Epithelial cell of esophagus (primary cell): ENCODE measurements at regions not wholly inside any gene's neighbourhood (a gene's known extent, or its start where the extent isn't known, plus 50 kb on each side); places are given as distances from the start of the nearest gene placed in this dataset.

Experiments used
- DNase-seq: peaks from one replicate; pipeline ENCODE4 v3.0.0; 2010; ENCODE audit warnings: low read depth
- H3K4me3 ChIP-seq: 2 replicates; pipeline ENCODE4 v1.5.1; 2011; ENCODE audit warnings: mild to moderate bottlenecking, low read length, control low read depth
- CTCF ChIP-seq: IDR thresholded peaks from 2 replicates; pipeline ENCODE4 v1.5.1; 2011; ENCODE audit warnings: low read depth, mild to moderate bottlenecking, low read length, control low read depth, inconsistent platforms; ENCODE audit not compliant: insufficient read depth; ENCODE audit errors: missing control alignments

GRCh38 chr1:187185389-187185788 is 356.6 kb downstream of the PLA2G4A start:
- no peak for DNase-seq
- TF ChIP-seq CTCF, result no peak

GRCh38 chr1:187197685-187198084 is 368.9 kb downstream of the PLA2G4A start:
- no peak overlapping the region for H3K4me3 ChIP-seq
- no peak for TF ChIP-seq CTCF
- DNase-seq, result no peak

More at GRCh38 chr1:187185389-187185788, 356.6 kb downstream of the PLA2G4A start:
- H3K4me3 ChIP-seq, result no peak overlapping the region

GRCh38 chr1:187203257-187203656 is 374.5 kb downstream of the PLA2G4A start:
- no peak for TF ChIP-seq CTCF
- H3K4me3 ChIP-seq, result no peak overlapping the region
- peak; percentile 78 for DNase-seq

GRCh38 chr1:187212377-187212776 is 383.6 kb downstream of the PLA2G4A start:
- no peak for DNase-seq
- H3K4me3 ChIP-seq, result no peak overlapping the region
- TF ChIP-seq CTCF, result no peak

DNA sequence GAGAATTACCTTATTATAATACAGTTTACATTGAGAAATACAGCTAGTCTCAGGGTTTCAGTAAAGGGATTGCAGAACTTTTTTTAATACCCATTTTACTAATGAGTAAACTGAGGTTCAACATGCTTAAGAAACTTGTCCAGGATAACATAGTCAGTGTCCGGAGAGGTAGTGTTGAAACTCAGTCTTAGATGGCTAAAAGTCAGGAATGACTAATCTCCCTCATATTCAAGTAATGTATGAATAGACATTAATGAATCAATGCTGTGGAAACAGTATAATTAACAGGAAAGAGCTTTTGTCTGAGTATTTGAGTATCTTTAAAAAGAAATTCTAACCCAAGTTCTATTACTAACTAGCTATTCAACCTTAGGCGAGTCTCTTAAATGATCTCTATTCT is 397.6 kb downstream of the PLA2G4A start:
- DNase-seq, result peak; percentile 67
- TF ChIP-seq CTCF, result no peak
- no peak overlapping the region for H3K4me3 ChIP-seq

GRCh38 chr1:187228790-187229189 is 400.0 kb downstream of the PLA2G4A start:
- no peak overlapping the region for H3K4me3 ChIP-seq
- DNase-seq, result no peak
- TF ChIP-seq CTCF, result no peak

DNA sequence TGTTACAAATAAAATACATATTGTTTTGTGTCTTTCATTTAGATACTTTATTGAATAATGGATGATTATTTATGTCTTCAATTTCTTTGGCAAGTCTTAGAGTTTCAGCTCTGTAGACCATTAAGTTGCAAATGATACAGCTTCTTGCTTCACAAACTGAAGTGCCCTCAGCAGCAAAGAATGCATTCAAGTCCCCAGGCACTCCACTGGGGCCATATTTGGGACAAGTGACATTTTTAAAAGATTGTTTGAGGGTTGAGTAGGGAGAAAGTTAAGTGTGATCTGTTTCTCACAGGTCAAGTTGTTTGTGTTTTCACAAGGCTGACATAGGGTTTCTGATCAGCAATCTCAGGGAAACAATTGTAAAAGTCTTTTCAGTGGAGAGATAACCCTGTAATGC is 400.7 kb downstream of the PLA2G4A start:
- no peak for DNase-seq
- no peak overlapping the region for H3K4me3 ChIP-seq
- no peak for TF ChIP-seq CTCF
